H1 (cell line): ENCODE measurements at regions not wholly inside any gene's neighbourhood (a gene's known extent, or its start where the extent isn't known, plus 50 kb on each side); places are given as distances from the start of the nearest gene placed in this dataset.

Experiments used
- CTCF ChIA-PET: fragments of 300-600 bp; sonication (Branson Sonifier 250); formaldehyde crosslinking; loops from one replicate; lab custom pipeline; 2021; ENCODE audit not compliant: partially characterized antibody; lab: Charles Lee
- POLR2A ChIA-PET: fragments of 300-600 bp; sonication (Branson Sonifier 250); formaldehyde crosslinking; loops from one replicate; lab custom pipeline; 2021; ENCODE audit warnings: inconsistent platforms; ENCODE audit not compliant: partially characterized antibody; lab: Charles Lee
- DNase-seq, 2 experiments: peaks; one replicate each; pipeline versions ENCODE4 v3.0.0 to v3.0.0-alpha.2; 2010 to 2022; ENCODE audit warnings: low spot score in 2 of 2, low read depth in 1 of 2, mixed read lengths in 1 of 2
- FAIRE-seq: peaks from 2 replicates; lab custom pipeline; 2011; peaks lifted over from hg19 to GRCh38; lab: Jason Lieb, UNC
- H2AFZ ChIP-seq: 2 replicates; pipeline ENCODE4 v1.8.1; 2012; ENCODE audit warnings: low read length, inconsistent platforms
- H2AK5ac ChIP-seq: 2 replicates; pipeline ENCODE4 v1.6.1; 2013; ENCODE audit warnings: low read depth, low read length
- H2BK120ac ChIP-seq: replicated peaks from 2 replicates; pipeline ENCODE3; 2013; ENCODE audit warnings: low read depth, low read length, inconsistent platforms
- H2BK12ac ChIP-seq: 2 replicates; pipeline ENCODE4 v1.6.1; 2013; ENCODE audit warnings: low read depth, low read length
- H2BK15ac ChIP-seq: 2 replicates; pipeline ENCODE4 v1.6.1; 2013; ENCODE audit warnings: low read length
- H2BK20ac ChIP-seq: 2 replicates; pipeline ENCODE4 v1.6.1; 2013; ENCODE audit warnings: low read length
- H2BK5ac ChIP-seq: 2 replicates; pipeline ENCODE4 v1.6.1; 2013; ENCODE audit warnings: low read depth, low read length
- H3K14ac ChIP-seq: 2 replicates; pipeline ENCODE4 v1.6.1; 2013; ENCODE audit warnings: inconsistent platforms; ENCODE audit not compliant: insufficient read length
- H3K18ac ChIP-seq: 2 replicates; pipeline ENCODE4 v1.6.1; 2013; ENCODE audit warnings: low read length; ENCODE audit errors: extremely low read depth
- H3K23ac ChIP-seq: 2 replicates; pipeline ENCODE4 v1.6.1; 2013; ENCODE audit warnings: inconsistent platforms; ENCODE audit not compliant: insufficient read length
- H3K23me2 ChIP-seq: 2 replicates; pipeline ENCODE4 v1.6.1; 2013; ENCODE audit warnings: low read depth, low read length
- H3K27ac ChIP-seq: 2 replicates; pipeline ENCODE4 v1.6.1; 2011; ENCODE audit warnings: low read depth, low read length, inconsistent platforms
- H3K27me3 ChIP-seq, 4 experiments: replicated peaks in 1 of 4; 1 replicate in 1 of 4; 2 replicates in 3 of 4; pipeline versions ENCODE4 v1.6.1 to v1.8.1; 2011 to 2013; ENCODE audit warnings: low read length in 3 of 4, mild to moderate bottlenecking in 3 of 4, inconsistent platforms in 2 of 4, mixed read lengths in 2 of 4, moderate library complexity in 1 of 4; ENCODE audit not compliant: control insufficient read depth in 3 of 4, insufficient read depth in 3 of 4; ENCODE audit errors: extremely low read depth in 1 of 4
- H3K36me3 ChIP-seq, 4 experiments: 2 replicates each; pipeline versions ENCODE4 v1.6.1 to v1.8.1; 2011 to 2013; ENCODE audit warnings: mild to moderate bottlenecking in 4 of 4, low read length in 3 of 4, moderate library complexity in 2 of 4, control low read depth in 1 of 4, inconsistent platforms in 1 of 4; ENCODE audit not compliant: insufficient read depth in 4 of 4, control insufficient read depth in 2 of 4
- H3K4ac ChIP-seq: replicated peaks from 2 replicates; pipeline ENCODE3; 2013; ENCODE audit warnings: low read length, low read depth, mixed read lengths, inconsistent platforms; ENCODE audit not compliant: insufficient read length
- H3K4me1 ChIP-seq, 4 experiments: replicated peaks in 1 of 4; 1 replicate in 1 of 4; 2 replicates in 3 of 4; pipeline versions ENCODE4 v1.6.1 to v1.8.1; 2011 to 2013; ENCODE audit warnings: low read length in 3 of 4, inconsistent platforms in 2 of 4, mixed read lengths in 1 of 4; ENCODE audit not compliant: insufficient read depth in 4 of 4, control insufficient read depth in 3 of 4
- H3K4me2 ChIP-seq, 2 experiments: 2 replicates each; pipeline versions ENCODE4 v1.6.1 to v1.8.1; 2011 to 2013; ENCODE audit warnings: low read depth in 2 of 2, low read length in 2 of 2, control low read depth in 1 of 2, inconsistent platforms in 1 of 2, mild to moderate bottlenecking in 1 of 2; ENCODE audit not compliant: insufficient read depth in 1 of 2
- H3K4me3 ChIP-seq, 4 experiments: fragments of 200-600, 300-600 bp in 1 of 4; sonication (generic), shearing (Covaris generic), sonication (Bioruptor Twin) in 1 of 4; 2 replicates each; pipeline versions ENCODE4 v1.5.1 to v1.8.1; 2011 to 2016; ENCODE audit warnings: low read length in 4 of 4, low read depth in 3 of 4, control low read depth in 2 of 4, inconsistent platforms in 2 of 4, mild to moderate bottlenecking in 2 of 4, mixed read lengths in 1 of 4, moderate library complexity in 1 of 4; ENCODE audit not compliant: insufficient read depth in 2 of 4; ENCODE audit errors: extremely low read depth in 1 of 4
- H3K56ac ChIP-seq: replicated peaks from 2 replicates; pipeline ENCODE3; 2013; ENCODE audit warnings: low read depth, mild to moderate bottlenecking, mixed read lengths, low read length, inconsistent platforms; ENCODE audit not compliant: insufficient read length
- H3K79me1 ChIP-seq: 2 replicates; pipeline ENCODE4 v1.6.1; 2013; ENCODE audit warnings: low read depth, low read length, control low read depth
- H3K79me2 ChIP-seq, 2 experiments: 2 replicates each; pipeline versions ENCODE4 v1.6.1 to v1.8.1; 2012 to 2013; ENCODE audit warnings: low read length in 2 of 2, mild to moderate bottlenecking in 2 of 2, inconsistent platforms in 1 of 2; ENCODE audit not compliant: insufficient read depth in 2 of 2, control insufficient read depth in 1 of 2
- H3K9ac ChIP-seq, 4 experiments: replicated peaks in 1 of 4; 1 replicate in 1 of 4; 2 replicates in 3 of 4; pipeline versions ENCODE4 v1.6.1 to v1.8.1; 2011 to 2013; ENCODE audit warnings: low read depth in 3 of 4, low read length in 3 of 4, control low read depth in 2 of 4, mild to moderate bottlenecking in 2 of 4, moderate library complexity in 2 of 4, inconsistent platforms in 1 of 4; ENCODE audit errors: extremely low read depth in 1 of 4
- H3K9me3 ChIP-seq, 2 experiments: 2 replicates each; pipeline versions ENCODE4 v1.6.1 to v1.8.1; 2012 to 2013; ENCODE audit warnings: mild to moderate bottlenecking in 2 of 2, moderate library complexity in 2 of 2, control low read depth in 1 of 2, inconsistent platforms in 1 of 2, low read depth in 1 of 2, low read length in 1 of 2, mixed read lengths in 1 of 2; ENCODE audit not compliant: insufficient read depth in 2 of 2
- H4K20me1 ChIP-seq, 2 experiments: replicated peaks in 1 of 2; 2 replicates each; pipeline versions ENCODE3 to v1.8.1; 2011 to 2013; ENCODE audit warnings: inconsistent platforms in 2 of 2, low read length in 2 of 2, mild to moderate bottlenecking in 1 of 2; ENCODE audit not compliant: insufficient read depth in 2 of 2, control insufficient read depth in 1 of 2
- H4K5ac ChIP-seq: 2 replicates; pipeline ENCODE4 v1.6.1; 2013; ENCODE audit warnings: low read length, low read depth, mixed read lengths, inconsistent platforms; ENCODE audit not compliant: insufficient read length
- H4K8ac ChIP-seq: 2 replicates; pipeline ENCODE4 v1.8.0; 2013; ENCODE audit warnings: mild to moderate bottlenecking, moderate library complexity, low read length, inconsistent platforms; ENCODE audit not compliant: insufficient read depth; ENCODE audit errors: extremely low read depth
- H4K91ac ChIP-seq: replicated peaks from 2 replicates; pipeline ENCODE3; 2013; ENCODE audit warnings: low read length, mixed read lengths, inconsistent platforms; ENCODE audit not compliant: insufficient read length
- ASH2L ChIP-seq: fragments of 200-600, 300-600 bp; sonication (generic); IDR thresholded peaks from one replicate; pipeline ENCODE4 v1.7.1; 2017; ENCODE audit warnings: low read length
- ATF3 ChIP-seq: IDR thresholded peaks from 2 replicates; pipeline ENCODE4 v1.6.1; 2011; ENCODE audit warnings: low read depth, mild to moderate bottlenecking, low read length; ENCODE audit not compliant: insufficient read depth
- FOSL1 ChIP-seq: IDR thresholded peaks from 2 replicates; pipeline ENCODE4 v1.6.1; 2011; ENCODE audit warnings: mild to moderate bottlenecking, low read depth, low read length, moderate library complexity; ENCODE audit not compliant: insufficient read depth
- JUND ChIP-seq: IDR thresholded peaks from 2 replicates; pipeline ENCODE4 v1.6.1; 2011; ENCODE audit warnings: mild to moderate bottlenecking, improper control_type of control experiment, low read length
- KDM4A ChIP-seq: IDR thresholded peaks from one replicate; pipeline ENCODE4 v1.7.1; 2012; ENCODE audit warnings: low read depth, mild to moderate bottlenecking, moderate library complexity, low read length, inconsistent platforms; ENCODE audit not compliant: severe bottlenecking
- RBBP5 ChIP-seq: IDR thresholded peaks from 2 replicates; pipeline ENCODE4 v1.7.1; 2012; ENCODE audit warnings: low read depth, mild to moderate bottlenecking, inconsistent platforms, low read length, moderate library complexity, borderline replicate concordance
- SAP30 ChIP-seq: fragments of 300-600 bp; sonication (generic); IDR thresholded peaks from 2 replicates; pipeline ENCODE4 v1.7.1; 2012; ENCODE audit warnings: low read length, moderate library complexity, mild to moderate bottlenecking, inconsistent platforms; ENCODE audit not compliant: insufficient read depth, insufficient replicate concordance
- SIX5 ChIP-seq: IDR thresholded peaks from 2 replicates; pipeline ENCODE4 v1.6.1; 2011; ENCODE audit warnings: mild to moderate bottlenecking, low read depth, low read length
- SP4 ChIP-seq: IDR thresholded peaks from 2 replicates; pipeline ENCODE4 v1.6.1; 2012; ENCODE audit warnings: low read length, inconsistent platforms
- TAF1 ChIP-seq: IDR thresholded peaks from 2 replicates; pipeline ENCODE4 v1.6.1; 2011; ENCODE audit warnings: mild to moderate bottlenecking, low read depth, low read length
- TBP ChIP-seq: IDR thresholded peaks from 2 replicates; pipeline ENCODE4 v1.6.1; 2011; ENCODE audit warnings: low read depth, low read length, improper control_type of control experiment
- TCF12 ChIP-seq: IDR thresholded peaks from 2 replicates; pipeline ENCODE4 v1.6.1; 2011; ENCODE audit warnings: low read depth, mild to moderate bottlenecking, low read length
- TEAD4 ChIP-seq: IDR thresholded peaks from 2 replicates; pipeline ENCODE4 v1.6.1; 2012; ENCODE audit warnings: low read depth, low read length, inconsistent platforms, mixed read lengths
- USF2 ChIP-seq: IDR thresholded peaks from 2 replicates; pipeline ENCODE4 v1.6.1; 2011; ENCODE audit warnings: low read length, improper control_type of control experiment
- WGBS, 2 experiments: shearing (Covaris generic) in 1 of 2; methylation state at CpG; one replicate each; pipeline versions ENCODE4 v1.1.6 to v1.1.7; 2013 to 2015; ENCODE audit warnings: low lambda C conversion rate in 2 of 2, mixed read lengths in 2 of 2, inconsistent platforms in 1 of 2, low coverage in 1 of 2, missing lambda C conversion rate in 1 of 2; ENCODE audit not compliant: insufficient replicate concordance in 2 of 2, insufficient coverage in 1 of 2, insufficient read length in 1 of 2; ENCODE audit errors: extremely low coverage in 1 of 2, missing lambda C conversion rate in 1 of 2; 5-methylcytosine and 5-hydroxymethylcytosine counted together

DNA sequence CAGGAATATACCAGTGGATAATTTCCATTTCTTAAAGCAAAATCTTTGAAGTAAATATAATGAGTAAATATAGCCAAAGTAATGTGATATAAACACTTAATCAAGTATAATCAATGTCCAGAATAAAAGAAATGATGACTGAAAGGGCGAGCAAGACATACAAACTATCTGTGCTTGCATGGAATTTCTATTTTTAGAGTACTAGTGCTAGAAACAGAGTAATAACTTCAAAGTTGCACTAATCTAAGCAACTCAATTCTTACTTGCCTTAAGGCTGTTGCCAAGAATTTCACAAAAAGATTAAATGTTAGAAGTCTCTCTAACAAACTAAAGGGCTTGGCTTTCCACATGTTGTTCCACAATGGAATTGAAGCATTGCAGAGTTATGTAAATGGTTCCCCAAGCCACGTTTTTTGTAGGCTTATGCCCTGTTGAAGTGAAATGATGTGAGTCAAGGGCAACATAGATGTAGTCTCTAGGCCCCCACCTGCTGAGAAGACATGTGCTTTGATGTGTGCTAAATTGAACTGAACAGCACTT is 175.0 kb upstream of the LMNTD1 start:
- Histone ChIP-seq H3K4me2 (no peak overlapping the region), H3K79me1 (no peaks in the 10 kb centered on the region), H3K14ac (no peak overlapping the region), H2BK12ac (no peak overlapping the region), H2BK15ac (no peak overlapping the region), H3K4ac (no peak overlapping the region), H4K8ac (no peak overlapping the region), H3K56ac (no peak overlapping the region), H2BK120ac (no peak overlapping the region), H3K27ac (no peak overlapping the region), H2BK20ac (no peak overlapping the region), H4K91ac (no peak overlapping the region), H2BK5ac (no peak overlapping the region), H2AK5ac (no peak overlapping the region), H3K27me3 (no peaks in the 10 kb centered on the region), H4K20me1 (no peaks in the 10 kb centered on the region), H3K4me1 (peaks cover 0 to 6% (median 0%) of the 10 kb centered on the region in 4 experiments; a peak in 1 of 7 replicates), H3K9me3 (no peaks in the 10 kb centered on the region), H4K5ac (no peak overlapping the region), H2AFZ (no peak overlapping the region), H3K36me3 (no peaks in the 10 kb centered on the region), H3K4me3 (no peak overlapping the region), H3K79me2 (no peaks in the 10 kb centered on the region), H3K9ac (no peak overlapping the region), H3K23ac (no peak overlapping the region), H3K18ac (no peak overlapping the region), H3K23me2 (no peaks in the 10 kb centered on the region)
- WGBS, 2 experiments = 80% methylated on average over 2 of the region's 2 CpGs; no CpG with 5 or more reads in 1 of the 2 experiments
- POLR2A ChIA-PET = no interaction called here
- FAIRE-seq (no peak), DNase-seq (no peak)
- CTCF ChIA-PET = no interaction called here
- TF ChIP-seq USF2 = no peak
- no peak for TF ChIP-seq SAP30
- no peak for TF ChIP-seq SP4
- no peak for TF ChIP-seq TCF12
- TF ChIP-seq ATF3 = no peak
- no peak for TF ChIP-seq TEAD4
- no peak for TF ChIP-seq KDM4A
- TF ChIP-seq ASH2L = no peak
- no peak for TF ChIP-seq FOSL1
- TF ChIP-seq TAF1 = no peak
- TF ChIP-seq JUND = no peak
- TF ChIP-seq SIX5 = no peak
- TF ChIP-seq RBBP5 = no peak
- no peak for TF ChIP-seq TBP
